Trophoblast cell (in vitro differentiated cells and primary cell): ENCODE measurements at regions not wholly inside any gene's neighbourhood (a gene's known extent, or its start where the extent isn't known, plus 50 kb on each side); places are given as distances from the start of the nearest gene placed in this dataset.
A peak's percentile ranks its signal among the peaks of the same experiment; 100 is the strongest.

Source experiments
- DNase-seq, 2 donors: peaks; one replicate each; pipeline ENCODE4 v3.0.0-alpha.2; 2016
- H2AFZ ChIP-seq: 2 replicates; pipeline ENCODE4 v1.6.1; 2013; ENCODE audit warnings: low read length, moderate library complexity, mild to moderate bottlenecking; ENCODE audit not compliant: insufficient read depth, poor library complexity
- H2AK5ac ChIP-seq: 2 replicates; pipeline ENCODE4 v1.6.1; 2013; ENCODE audit warnings: mild to moderate bottlenecking, low read length
- H2BK120ac ChIP-seq: 2 replicates; pipeline ENCODE4 v1.6.1; 2013; ENCODE audit warnings: low read length, mild to moderate bottlenecking, moderate library complexity; ENCODE audit not compliant: insufficient read depth, poor library complexity
- H2BK12ac ChIP-seq: 2 replicates; pipeline ENCODE4 v1.6.1; 2013; ENCODE audit warnings: mild to moderate bottlenecking, low read length, moderate library complexity
- H2BK5ac ChIP-seq: 2 replicates; pipeline ENCODE4 v1.6.1; 2013; ENCODE audit warnings: low read length, low read depth, moderate library complexity, mild to moderate bottlenecking; ENCODE audit not compliant: poor library complexity
- H3K14ac ChIP-seq: 2 replicates; pipeline ENCODE4 v1.6.1; 2013; ENCODE audit warnings: mild to moderate bottlenecking, low read length
- H3K18ac ChIP-seq: 2 replicates; pipeline ENCODE4 v1.6.1; 2013; ENCODE audit warnings: mild to moderate bottlenecking, low read length
- H3K23ac ChIP-seq: 2 replicates; pipeline ENCODE4 v1.6.1; 2013; ENCODE audit warnings: low read length
- H3K27ac ChIP-seq: 2 replicates; pipeline ENCODE4 v1.5.1; 2013; ENCODE audit warnings: low read depth, mild to moderate bottlenecking, inconsistent platforms, low read length, moderate library complexity
- H3K27me3 ChIP-seq: 2 replicates; pipeline ENCODE4 v1.6.1; 2013; ENCODE audit warnings: inconsistent platforms, mild to moderate bottlenecking, low read length, moderate library complexity; ENCODE audit not compliant: insufficient read depth
- H3K36me3 ChIP-seq, 2 experiments: 1 replicate in 1 of 2; 2 replicates in 1 of 2; pipeline ENCODE4 v1.6.1; 2013; ENCODE audit warnings: low read length in 2 of 2, mild to moderate bottlenecking in 2 of 2, moderate library complexity in 1 of 2; ENCODE audit not compliant: insufficient read depth in 2 of 2, control insufficient read depth in 1 of 2
- H3K4ac ChIP-seq: 2 replicates; pipeline ENCODE4 v1.6.1; 2013; ENCODE audit warnings: low read depth, mild to moderate bottlenecking, low read length, moderate library complexity
- H3K4me1 ChIP-seq, 2 experiments: 1 replicate in 1 of 2; 2 replicates in 1 of 2; pipeline ENCODE4 v1.6.1; 2013; ENCODE audit warnings: low read length in 2 of 2, mild to moderate bottlenecking in 2 of 2, moderate library complexity in 1 of 2; ENCODE audit not compliant: insufficient read depth in 2 of 2, control insufficient read depth in 1 of 2
- H3K4me2 ChIP-seq: 2 replicates; pipeline ENCODE4 v1.6.1; 2013; ENCODE audit warnings: inconsistent platforms, mild to moderate bottlenecking, low read length, moderate library complexity
- H3K4me3 ChIP-seq: 2 replicates; pipeline ENCODE4 v1.5.1; 2013; ENCODE audit warnings: mild to moderate bottlenecking, low read depth, low read length, inconsistent platforms
- H3K79me1 ChIP-seq: one replicate; pipeline ENCODE4 v1.6.1; 2013; ENCODE audit warnings: low read length
- H3K79me2 ChIP-seq: 2 replicates; pipeline ENCODE4 v1.6.1; 2013; ENCODE audit warnings: low read length, mild to moderate bottlenecking; ENCODE audit not compliant: control insufficient read depth, insufficient read depth, poor library complexity
- H3K9ac ChIP-seq: 2 replicates; pipeline ENCODE4 v1.6.1; 2013; ENCODE audit warnings: mild to moderate bottlenecking, low read length
- H3K9me3 ChIP-seq: 2 replicates; pipeline ENCODE4 v1.6.1; 2013; ENCODE audit warnings: low read depth, mild to moderate bottlenecking, control low read depth, inconsistent platforms, low read length; ENCODE audit not compliant: insufficient read depth
- H4K12ac ChIP-seq: 2 replicates; pipeline ENCODE4 v1.6.1; 2013; ENCODE audit warnings: low read depth, mild to moderate bottlenecking, low read length, moderate library complexity
- H4K8ac ChIP-seq: 2 replicates; pipeline ENCODE4 v1.6.1; 2013; ENCODE audit warnings: low read depth, mild to moderate bottlenecking, low read length, moderate library complexity
- H4K91ac ChIP-seq: one replicate; pipeline ENCODE4 v1.6.1; 2013; ENCODE audit warnings: low read depth, mild to moderate bottlenecking, low read length, moderate library complexity
- WGBS: extraction: QIAGEN DNeasy Blood & Tissue Kit; methylation state at CpG from one replicate; pipeline ENCODE4 v1.1.7; 2013; ENCODE audit warnings: missing lambda C conversion rate; ENCODE audit not compliant: insufficient read length, insufficient coverage; ENCODE audit errors: extremely low coverage; 5-methylcytosine and 5-hydroxymethylcytosine counted together

GRCh38 chr2:160791884-160792283, 298.3 kb upstream of the RBMS1 start:
- H3K36me3 ChIP-seq = no peaks in the 10 kb centered on the region
- H3K9me3 ChIP-seq = no peaks in the 10 kb centered on the region
- H3K14ac ChIP-seq = no peak overlapping the region
- H3K23ac ChIP-seq = no peak overlapping the region
- no peak overlapping the region for H2BK120ac ChIP-seq
- H2BK12ac ChIP-seq = no peak overlapping the region
- no peak overlapping the region for H4K91ac ChIP-seq
- H2BK5ac ChIP-seq = no peak overlapping the region
- H3K79me2 ChIP-seq = no peaks in the 10 kb centered on the region
- H3K4me1 ChIP-seq = no peaks in the 10 kb centered on the region
- H3K79me1 ChIP-seq = no peaks in the 10 kb centered on the region
- no peak overlapping the region for H3K4ac ChIP-seq
- H3K4me2 ChIP-seq = no peak overlapping the region
- no peak overlapping the region for H3K4me3 ChIP-seq
- H3K27ac ChIP-seq = no peak overlapping the region
- no peak for DNase-seq
- no CpG with 5 or more reads among the region's 3 CpGs for WGBS
- no peak overlapping the region for H2AK5ac ChIP-seq
- no peak overlapping the region for H4K12ac ChIP-seq
- H2AFZ ChIP-seq = no peak overlapping the region
- no peaks in the 10 kb centered on the region for H3K27me3 ChIP-seq
- H4K8ac ChIP-seq = no peak overlapping the region
- H3K18ac ChIP-seq = no peak overlapping the region
- H3K9ac ChIP-seq = no peak overlapping the region

GRCh38 chr2:160792837-160793236, 299.2 kb upstream of the RBMS1 start:
- H3K79me1 ChIP-seq = no peaks in the 10 kb centered on the region
- no peak overlapping the region for H3K18ac ChIP-seq
- H3K14ac ChIP-seq = no peak overlapping the region
- no peak overlapping the region for H3K27ac ChIP-seq
- H4K91ac ChIP-seq = no peak overlapping the region
- no peak overlapping the region for H3K23ac ChIP-seq
- no peaks in the 10 kb centered on the region for H3K27me3 ChIP-seq
- no peak overlapping the region for H2BK120ac ChIP-seq
- H2AFZ ChIP-seq = no peak overlapping the region
- no CpG with 5 or more reads among the region's 4 CpGs for WGBS
- H3K36me3 ChIP-seq = no peaks in the 10 kb centered on the region
- H3K79me2 ChIP-seq = no peaks in the 10 kb centered on the region
- no peaks in the 10 kb centered on the region for H3K9me3 ChIP-seq
- H2BK12ac ChIP-seq = no peak overlapping the region
- H3K4me1 ChIP-seq = no peaks in the 10 kb centered on the region
- H4K12ac ChIP-seq = no peak overlapping the region
- no peak overlapping the region for H3K4ac ChIP-seq
- H4K8ac ChIP-seq = no peak overlapping the region
- no peak overlapping the region for H3K4me3 ChIP-seq
- no peak overlapping the region for H3K4me2 ChIP-seq
- no peak overlapping the region for H3K9ac ChIP-seq
- peak in 1 of 2 donors; percentile 35 for DNase-seq
- no peak overlapping the region for H2BK5ac ChIP-seq
- no peak overlapping the region for H2AK5ac ChIP-seq

GRCh38 chr2:160794926-160795325, 301.3 kb upstream of the RBMS1 start:
- no peak for DNase-seq
- H2AK5ac ChIP-seq = no peak overlapping the region
- no peak overlapping the region for H3K4me3 ChIP-seq
- no peak overlapping the region for H3K4ac ChIP-seq
- no peaks in the 10 kb centered on the region for H3K27me3 ChIP-seq
- H3K14ac ChIP-seq = no peak overlapping the region
- H4K12ac ChIP-seq = no peak overlapping the region
- no peak overlapping the region for H2BK5ac ChIP-seq
- H4K8ac ChIP-seq = no peak overlapping the region
- no peak overlapping the region for H3K9ac ChIP-seq
- no peak overlapping the region for H3K18ac ChIP-seq
- no peaks in the 10 kb centered on the region for H3K4me1 ChIP-seq
- H2BK120ac ChIP-seq = no peak overlapping the region
- H3K4me2 ChIP-seq = no peak overlapping the region
- no peaks in the 10 kb centered on the region for H3K36me3 ChIP-seq
- H3K9me3 ChIP-seq = no peaks in the 10 kb centered on the region
- no peak overlapping the region for H2BK12ac ChIP-seq
- WGBS = no CpG with 5 or more reads among the region's 3 CpGs
- H4K91ac ChIP-seq = no peak overlapping the region
- H3K79me1 ChIP-seq = no peaks in the 10 kb centered on the region
- H2AFZ ChIP-seq = no peak overlapping the region
- H3K27ac ChIP-seq = no peak overlapping the region
- H3K79me2 ChIP-seq = no peaks in the 10 kb centered on the region
- H3K23ac ChIP-seq = no peak overlapping the region

GRCh38 chr2:160803881-160804280, 310.3 kb upstream of the RBMS1 start:
- Histone ChIP-seq H2BK120ac (no peak overlapping the region), H3K27ac (no peak overlapping the region), H3K79me2 (no peaks in the 10 kb centered on the region), H3K9me3 (peaks cover 3% of the 10 kb centered on the region), H3K4me2 (no peak overlapping the region), H3K9ac (no peak overlapping the region), H2AK5ac (no peak overlapping the region), H3K27me3 (no peaks in the 10 kb centered on the region), H3K23ac (no peak overlapping the region), H3K4me1 (no peaks in the 10 kb centered on the region), H4K8ac (no peak overlapping the region), H2BK12ac (no peak overlapping the region), H3K4ac (no peak overlapping the region), H3K14ac (no peak overlapping the region), H3K79me1 (no peaks in the 10 kb centered on the region), H2BK5ac (no peak overlapping the region), H2AFZ (no peak overlapping the region), H3K36me3 (no peaks in the 10 kb centered on the region), H3K4me3 (no peak overlapping the region), H4K91ac (no peak overlapping the region), H4K12ac (no peak overlapping the region), H3K18ac (no peak overlapping the region)
- DNase-seq = no peak
